ENCODE measurements at regions not wholly inside any gene's neighbourhood (a gene's known extent, or its start where the extent isn't known, plus 50 kb on each side); places are given as distances from the start of the nearest gene placed in this dataset.

GRCh38 chr7:57343901-57344622, 105.9 kb upstream of the ZNF716 start:
- Histone ChIP-seq H3K9me3 (ENCODE audit: control insufficient read depth, insufficient read depth, low read depth, low read length) (no peaks in the 10 kb centered on the region), H3K36me3 (ENCODE audit: control insufficient read depth in 2 of 2, insufficient read depth in 1 of 2, low read length in 2 of 2) (no peaks in the 10 kb centered on the region), H3K4me3 (ENCODE audit: low read depth, low read length) (no peak overlapping the region), H3K4me1 (ENCODE audit: control insufficient read depth, insufficient read depth, low read length) (no peaks in the 10 kb centered on the region), H3K27ac (ENCODE audit: extremely low read depth, low read depth, low read length) (no peak overlapping the region)
- TF ChIP-seq ZNF404 (tag by site-specific recombination; IDR thresholded peaks at IDR 0.05) (no peak), ZSCAN30 (tag by site-specific recombination; IDR thresholded peaks at IDR 0.05) (no peak), SALL2 (tag by site-specific recombination; IDR thresholded peaks at IDR 0.05; ENCODE audit: borderline replicate concordance) (no peak), PRDM10 (tag by site-specific recombination; IDR thresholded peaks at IDR 0.05) (no peak), ZNF510 (tag by site-specific recombination; IDR thresholded peaks at IDR 0.05; ENCODE audit: insufficient replicate concordance) (no peak), ZBTB7A (tag by site-specific recombination; IDR thresholded peaks at IDR 0.05; ENCODE audit: low read depth) (no peak)
- ChIA-PET CTCF (no interaction called here), POLR2A (no interaction called here)

GRCh38 chr7:57344957-57345356, 105.0 kb upstream of the ZNF716 start:
- POLR2A ChIA-PET = no interaction called here
- CTCF ChIA-PET = no interaction called here
- H3K36me3 ChIP-seq (ENCODE audit: control insufficient read depth in 2 of 2, insufficient read depth in 1 of 2, low read length in 2 of 2) = no peaks in the 10 kb centered on the region
- no peak overlapping the region for H3K4me3 ChIP-seq (ENCODE audit: low read depth, low read length)
- no peaks in the 10 kb centered on the region for H3K9me3 ChIP-seq (ENCODE audit: control insufficient read depth, insufficient read depth, low read depth, low read length)
- TF ChIP-seq ZBTB49 (tag by site-specific recombination; IDR thresholded peaks at IDR 0.05; ENCODE audit: low read depth) (no peak), ZNF366 (tag by site-specific recombination; conservative IDR thresholded peaks at IDR 0.05) (no peak), ZNF157 (tag by site-specific recombination; IDR thresholded peaks at IDR 0.05) (no peak)
- no peaks in the 10 kb centered on the region for H3K4me1 ChIP-seq (ENCODE audit: control insufficient read depth, insufficient read depth, low read length)
- no peak overlapping the region for H3K27ac ChIP-seq (ENCODE audit: extremely low read depth, low read depth, low read length)

- TF ChIP-seq ZNF629 (tag by site-specific recombination; IDR thresholded peaks at IDR 0.05) = no peak
- no peak for TF ChIP-seq ZNF610 (tag by site-specific recombination; IDR thresholded peaks at IDR 0.05; ENCODE audit: borderline replicate concordance)
- TF ChIP-seq BCL6B (tag by site-specific recombination; IDR thresholded peaks at IDR 0.05) = no peak
- no peak for TF ChIP-seq ZNF18 (tag by site-specific recombination; IDR thresholded peaks at IDR 0.05)
- TF ChIP-seq HIC1 (tag by site-specific recombination; IDR thresholded peaks at IDR 0.05) = no peak
- no peak for TF ChIP-seq YY2 (tag by site-specific recombination; IDR thresholded peaks at IDR 0.05)
- no peak for TF ChIP-seq ZNF623 (tag by site-specific recombination; IDR thresholded peaks at IDR 0.05)
- no peak for TF ChIP-seq ZSCAN5A (tag by site-specific recombination; IDR thresholded peaks at IDR 0.05)
- ChIA-PET CTCF (no interaction called here), POLR2A (no interaction called here)
- no peaks in the 10 kb centered on the region for H3K9me3 ChIP-seq (ENCODE audit: control insufficient read depth, insufficient read depth, low read depth, low read length)
- H3K4me3 ChIP-seq (ENCODE audit: low read depth, low read length) = no peak overlapping the region
- H3K36me3 ChIP-seq (ENCODE audit: control insufficient read depth in 2 of 2, insufficient read depth in 1 of 2, low read length in 2 of 2) = no peaks in the 10 kb centered on the region
- no peak overlapping the region for H3K27ac ChIP-seq (ENCODE audit: extremely low read depth, low read depth, low read length)
- H3K4me1 ChIP-seq (ENCODE audit: control insufficient read depth, insufficient read depth, low read length) = no peaks in the 10 kb centered on the region
Measured at GRCh38 chr7:57348646-57349269, 101.2 kb upstream of the ZNF716 start.

Data from HEK293 (cell line).